Gastroesophageal sphincter (tissue), 3 donors: ENCODE measurements at regions not wholly inside any gene's neighbourhood (a gene's known extent, or its start where the extent isn't known, plus 50 kb on each side); places are given as distances from the start of the nearest gene placed in this dataset.

Source experiments
- POLR2A ChIP-seq, 2 donors: fragments of 450-650 bp; IDR thresholded peaks; one replicate each; pipeline ENCODE4 v1.6.1; 2017; ENCODE audit warnings: antibody characterized with exemption in 2 of 2, mild to moderate bottlenecking in 2 of 2, moderate library complexity in 1 of 2
- TF ChIP-seq, protein P1 (sequence below), 4 experiments: fragments of 200-600 bp in 2 of 4; fragments of 450-650 bp in 2 of 4; sonication (generic) in 1 of 4; IDR thresholded peaks; one replicate each; pipeline ENCODE4 v1.5.1; 2017 to 2019; ENCODE audit warnings: antibody characterized with exemption in 4 of 4, mild to moderate bottlenecking in 2 of 4, moderate library complexity in 2 of 4

DNA sequence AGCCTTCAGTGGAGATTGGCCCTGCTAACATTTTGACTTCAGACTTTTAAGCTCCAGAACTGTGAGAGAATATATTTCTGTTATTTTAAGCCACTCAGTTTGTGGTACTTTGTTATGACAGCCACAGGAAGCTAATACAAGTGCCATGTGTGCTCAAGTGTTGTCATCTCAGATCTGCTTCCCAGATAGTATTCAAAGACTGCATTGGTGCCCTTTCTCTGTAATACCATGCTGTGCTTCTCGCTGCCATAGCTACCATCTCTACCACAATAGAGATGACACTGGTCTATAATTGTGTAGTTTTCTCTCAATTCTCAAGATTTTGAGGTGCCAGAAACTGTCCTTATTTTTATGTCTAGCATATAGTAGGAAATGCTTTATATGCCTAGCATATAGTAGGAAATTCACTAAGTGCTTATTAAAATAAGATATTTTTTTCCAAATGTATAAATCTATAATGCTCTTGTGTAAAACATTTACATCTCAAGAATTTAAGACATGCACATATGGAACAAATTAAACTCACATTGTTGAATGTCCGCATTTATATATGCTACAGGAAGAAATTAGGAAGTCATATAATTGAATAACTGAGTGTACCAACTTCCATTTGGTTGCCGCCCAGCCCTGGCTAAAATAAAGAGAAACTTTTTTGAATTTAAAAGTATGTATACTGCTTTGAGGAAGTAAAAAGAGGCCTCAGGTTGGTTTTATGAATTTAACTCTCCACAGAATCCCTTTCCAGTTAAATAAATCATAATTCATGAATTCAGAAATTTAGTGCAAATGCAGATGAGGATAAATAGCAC lies 77.6 kb downstream of the TPBG start:
- TF ChIP-seq, protein P1, sequence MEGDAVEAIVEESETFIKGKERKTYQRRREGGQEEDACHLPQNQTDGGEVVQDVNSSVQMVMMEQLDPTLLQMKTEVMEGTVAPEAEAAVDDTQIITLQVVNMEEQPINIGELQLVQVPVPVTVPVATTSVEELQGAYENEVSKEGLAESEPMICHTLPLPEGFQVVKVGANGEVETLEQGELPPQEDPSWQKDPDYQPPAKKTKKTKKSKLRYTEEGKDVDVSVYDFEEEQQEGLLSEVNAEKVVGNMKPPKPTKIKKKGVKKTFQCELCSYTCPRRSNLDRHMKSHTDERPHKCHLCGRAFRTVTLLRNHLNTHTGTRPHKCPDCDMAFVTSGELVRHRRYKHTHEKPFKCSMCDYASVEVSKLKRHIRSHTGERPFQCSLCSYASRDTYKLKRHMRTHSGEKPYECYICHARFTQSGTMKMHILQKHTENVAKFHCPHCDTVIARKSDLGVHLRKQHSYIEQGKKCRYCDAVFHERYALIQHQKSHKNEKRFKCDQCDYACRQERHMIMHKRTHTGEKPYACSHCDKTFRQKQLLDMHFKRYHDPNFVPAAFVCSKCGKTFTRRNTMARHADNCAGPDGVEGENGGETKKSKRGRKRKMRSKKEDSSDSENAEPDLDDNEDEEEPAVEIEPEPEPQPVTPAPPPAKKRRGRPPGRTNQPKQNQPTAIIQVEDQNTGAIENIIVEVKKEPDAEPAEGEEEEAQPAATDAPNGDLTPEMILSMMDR (IDR thresholded peaks at IDR 0.05) = no peak
- TF ChIP-seq POLR2A (IDR thresholded peaks at IDR 0.05) = no peak
